ENCODE measurements at regions not wholly inside any gene's neighbourhood (a gene's known extent, or its start where the extent isn't known, plus 50 kb on each side); places are given as distances from the start of the nearest gene placed in this dataset.

DNA sequence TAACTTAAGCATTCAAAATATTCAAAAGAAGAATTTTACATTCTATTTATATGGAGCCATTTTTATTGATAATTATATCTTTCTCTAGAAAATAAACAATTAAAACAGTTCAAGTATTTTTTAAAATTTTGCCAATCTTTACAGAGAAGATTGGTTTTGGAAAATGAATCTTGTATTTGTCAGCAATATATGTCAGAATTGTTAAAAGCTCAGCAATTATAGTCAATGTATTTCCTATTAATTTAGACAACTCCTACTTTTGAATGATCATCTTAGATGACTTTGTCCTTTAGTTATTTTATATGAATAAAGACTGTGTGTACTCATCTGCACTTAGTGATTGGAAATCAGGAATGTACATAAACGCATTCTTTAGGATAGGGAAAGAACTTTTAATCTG lies 223.9 kb upstream of the MAD2L1 start:
- no peak for TF ChIP-seq CTCF (IDR thresholded peaks at IDR 0.05)
- no peak for TF ChIP-seq POLR2A (IDR thresholded peaks at IDR 0.05)
